Tibial nerve (tissue), 4 donors: ENCODE measurements at regions not wholly inside any gene's neighbourhood (a gene's known extent, or its start where the extent isn't known, plus 50 kb on each side); places are given as distances from the start of the nearest gene placed in this dataset.

Experiments used
- CTCF ChIP-seq, 5 experiments: fragments of 200-600 bp in 3 of 5; fragments of 450-650 bp in 2 of 5; sonication (generic) in 3 of 5; IDR thresholded peaks; one replicate each; pipeline ENCODE4 v1.5.1; 2016 to 2019; ENCODE audit warnings: antibody characterized with exemption in 5 of 5, mild to moderate bottlenecking in 3 of 5, moderate library complexity in 2 of 5
- EP300 ChIP-seq, 2 donors: sonication (generic); formaldehyde crosslinking; IDR thresholded peaks; one replicate each; pipeline ENCODE4 v1.6.1; 2017; ENCODE audit warnings: antibody characterized with exemption in 2 of 2, mild to moderate bottlenecking in 1 of 2

- TF ChIP-seq CTCF (IDR thresholded peaks at IDR 0.05) = no peak
- no peak for TF ChIP-seq EP300 (IDR thresholded peaks at IDR 0.05)
Observed at GRCh38 chr17:72259922-72260321, 139.1 kb downstream of the SOX9 start.
